Body of pancreas (tissue), 4 donors: ENCODE measurements at regions not wholly inside any gene's neighbourhood (a gene's known extent, or its start where the extent isn't known, plus 50 kb on each side); places are given as distances from the start of the nearest gene placed in this dataset.

Experiments used
- CTCF ChIP-seq, 7 experiments: fragments of 450-650 bp in 4 of 7; fragments of 200-600 bp in 3 of 7; sonication (generic) in 3 of 7; IDR thresholded peaks; one replicate each; pipeline ENCODE4 v1.5.1; 2016 to 2019; ENCODE audit warnings: antibody characterized with exemption in 7 of 7
- POLR2A ChIP-seq, 3 donors: fragments of 450-650 bp; IDR thresholded peaks; one replicate each; pipeline ENCODE4 v1.6.1; 2016; ENCODE audit warnings: antibody characterized with exemption in 3 of 3, mild to moderate bottlenecking in 2 of 3

GRCh38 chr2:156031121-156031520, 301.4 kb downstream of the NR4A2 start:
- TF ChIP-seq CTCF (IDR thresholded peaks at IDR 0.05), result no peak
- TF ChIP-seq POLR2A (IDR thresholded peaks at IDR 0.05), result no peak
